H9 (cell line): ENCODE measurements at regions not wholly inside any gene's neighbourhood (a gene's known extent, or its start where the extent isn't known, plus 50 kb on each side); places are given as distances from the start of the nearest gene placed in this dataset.

Source experiments
- DNase-seq: peaks from one replicate; pipeline ENCODE4 v3.0.0-alpha.2; 2017
- H2AFZ ChIP-seq: one replicate; pipeline ENCODE4 v1.6.1; 2013; ENCODE audit warnings: mild to moderate bottlenecking, low read length, control low read depth, moderate library complexity
- H2AK5ac ChIP-seq: 2 replicates; pipeline ENCODE4 v1.6.1; 2013; ENCODE audit warnings: low read length, control low read depth, mixed read lengths; ENCODE audit not compliant: insufficient read length
- H2BK120ac ChIP-seq: one replicate; pipeline ENCODE4 v1.6.1; 2013; ENCODE audit warnings: low read depth, mild to moderate bottlenecking, low read length, control low read depth, inconsistent platforms; ENCODE audit not compliant: poor library complexity, severe bottlenecking
- H2BK12ac ChIP-seq: 2 replicates; pipeline ENCODE4 v1.6.1; 2013; ENCODE audit warnings: low read length, control low read depth, mixed read lengths, low read depth; ENCODE audit not compliant: insufficient read length
- H2BK15ac ChIP-seq: 2 replicates; pipeline ENCODE4 v1.6.1; 2013; ENCODE audit warnings: low read depth, low read length, control low read depth
- H2BK20ac ChIP-seq: one replicate; pipeline ENCODE4 v1.6.1; 2013; ENCODE audit warnings: low read depth, mild to moderate bottlenecking, low read length, control low read depth, inconsistent platforms; ENCODE audit not compliant: poor library complexity, severe bottlenecking
- H2BK5ac ChIP-seq: 2 replicates; pipeline ENCODE4 v1.6.1; 2013; ENCODE audit warnings: low read length, control low read depth, mixed read lengths; ENCODE audit not compliant: insufficient read length
- H3K14ac ChIP-seq: 2 replicates; pipeline ENCODE4 v1.6.1; 2013; ENCODE audit warnings: low read length, control low read depth; ENCODE audit not compliant: insufficient read depth
- H3K18ac ChIP-seq: 2 replicates; pipeline ENCODE4 v1.6.1; 2013; ENCODE audit warnings: low read depth, mild to moderate bottlenecking, mixed read lengths, low read length, control low read depth; ENCODE audit not compliant: insufficient read length
- H3K23ac ChIP-seq: 2 replicates; pipeline ENCODE4 v1.6.1; 2013; ENCODE audit warnings: low read length, control low read depth, mixed read lengths, low read depth; ENCODE audit not compliant: insufficient read length
- H3K23me2 ChIP-seq: 2 replicates; pipeline ENCODE4 v1.6.1; 2013; ENCODE audit warnings: low read depth, mild to moderate bottlenecking, mixed read lengths, low read length, control low read depth; ENCODE audit not compliant: insufficient read length, poor library complexity, severe bottlenecking
- H3K27ac ChIP-seq: 2 replicates; pipeline ENCODE4 v1.5.1; 2013; ENCODE audit warnings: low read length, control low read depth, mixed read lengths, low read depth; ENCODE audit not compliant: insufficient read length
- H3K27me3 ChIP-seq: 2 replicates; pipeline ENCODE4 v1.6.1; 2013; ENCODE audit warnings: low read length, control low read depth, inconsistent platforms; ENCODE audit not compliant: insufficient read depth
- H3K4ac ChIP-seq: 2 replicates; pipeline ENCODE4 v1.6.1; 2013; ENCODE audit warnings: low read depth, mild to moderate bottlenecking, control low read depth, inconsistent platforms, low read length, moderate library complexity
- H3K4me1 ChIP-seq: 2 replicates; pipeline ENCODE4 v1.6.1; 2013; ENCODE audit warnings: low read length, control low read depth, inconsistent platforms; ENCODE audit not compliant: insufficient read depth
- H3K4me2 ChIP-seq: 2 replicates; pipeline ENCODE4 v1.6.1; 2013; ENCODE audit warnings: low read length, control low read depth, mixed read lengths; ENCODE audit not compliant: insufficient read length, insufficient read depth
- H3K56ac ChIP-seq: 2 replicates; pipeline ENCODE4 v1.6.1; 2013; ENCODE audit warnings: low read depth, mild to moderate bottlenecking, mixed read lengths, low read length, control low read depth; ENCODE audit not compliant: insufficient read length
- H3K79me1 ChIP-seq: 2 replicates; pipeline ENCODE4 v1.6.1; 2013; ENCODE audit warnings: low read depth, mild to moderate bottlenecking, moderate library complexity, low read length, control low read depth, inconsistent platforms; ENCODE audit not compliant: insufficient read depth, poor library complexity, severe bottlenecking
- H3K79me2 ChIP-seq: 2 replicates; pipeline ENCODE4 v1.6.1; 2013; ENCODE audit warnings: low read length, control low read depth, inconsistent platforms; ENCODE audit not compliant: insufficient read depth
- H3K9ac ChIP-seq: 2 replicates; pipeline ENCODE4 v1.6.1; 2013; ENCODE audit warnings: low read length, control low read depth, mixed read lengths; ENCODE audit not compliant: insufficient read length; ENCODE audit errors: extremely low read depth
- H3K9me3 ChIP-seq: one replicate; pipeline ENCODE4 v1.6.1; 2013; ENCODE audit warnings: low read depth, low read length, inconsistent platforms; ENCODE audit not compliant: control insufficient read depth
- H3T11ph ChIP-seq: one replicate; pipeline ENCODE4 v1.6.1; 2013; ENCODE audit warnings: mild to moderate bottlenecking, low read length, control low read depth, inconsistent platforms
- H4K20me1 ChIP-seq: one replicate; pipeline ENCODE4 v1.6.1; 2013; ENCODE audit not compliant: control insufficient read depth, insufficient read length, insufficient read depth
- H4K5ac ChIP-seq: 2 replicates; pipeline ENCODE4 v1.6.1; 2013; ENCODE audit warnings: low read depth, mild to moderate bottlenecking, mixed read lengths, low read length, control low read depth; ENCODE audit not compliant: insufficient read length
- H4K8ac ChIP-seq: replicated peaks from 2 replicates; pipeline ENCODE4 v1.6.1; 2013; ENCODE audit warnings: low read length, control low read depth, mixed read lengths, low read depth; ENCODE audit not compliant: insufficient read length
- H4K91ac ChIP-seq: 2 replicates; pipeline ENCODE4 v1.6.1; 2013; ENCODE audit warnings: low read depth, mild to moderate bottlenecking, moderate library complexity, mixed read lengths, low read length, control low read depth; ENCODE audit not compliant: insufficient read length
- H3K27ac Mint-ChIP-seq, 3 experiments: 2 replicates in 2 of 3; 3 replicates in 1 of 3; pipeline ENCODE4 v1.8.0; 2020 to 2021; ENCODE audit warnings: mixed read lengths in 3 of 3, mild to moderate bottlenecking in 1 of 3, moderate library complexity in 1 of 3
- H3K27me3 Mint-ChIP-seq: 2 replicates; pipeline ENCODE4 v1.8.0; 2021; ENCODE audit warnings: low read depth, mild to moderate bottlenecking, moderate library complexity, mixed read lengths
- H3K36me3 Mint-ChIP-seq, 3 experiments: 2 replicates in 2 of 3; 3 replicates in 1 of 3; pipeline ENCODE4 v1.8.0; 2020 to 2021; ENCODE audit warnings: low read depth in 3 of 3, mixed read lengths in 3 of 3; ENCODE audit not compliant: insufficient read depth in 1 of 3
- H3K4me1 Mint-ChIP-seq, 2 experiments: 2 replicates each; pipeline ENCODE4 v1.8.0; 2020; ENCODE audit warnings: mixed read lengths in 2 of 2
- H3K4me3 Mint-ChIP-seq, 2 experiments: 2 replicates in 1 of 2; 3 replicates in 1 of 2; pipeline ENCODE4 v1.8.0; 2020 to 2021; ENCODE audit warnings: mild to moderate bottlenecking in 2 of 2, mixed read lengths in 2 of 2, moderate library complexity in 1 of 2
- H3K9me3 Mint-ChIP-seq, 2 experiments: 2 replicates in 1 of 2; 3 replicates in 1 of 2; pipeline ENCODE4 v1.8.0; 2020; ENCODE audit warnings: mild to moderate bottlenecking in 2 of 2, mixed read lengths in 2 of 2, moderate library complexity in 1 of 2
- CTCF ChIP-seq: fragments of 200-600 bp; sonication (generic); conservative IDR thresholded peaks from 3 replicates; pipeline ENCODE4 v1.8.0; 2021; ENCODE audit warnings: antibody characterized with exemption, mild to moderate bottlenecking
- WGBS: extraction: QIAGEN DNeasy Blood & Tissue Kit; methylation state at CpG from one replicate; pipeline ENCODE4 v1.1.7; 2013; ENCODE audit warnings: missing lambda C conversion rate, low lambda C conversion rate, mixed read lengths; ENCODE audit not compliant: insufficient read length; ENCODE audit errors: extremely low coverage; 5-methylcytosine and 5-hydroxymethylcytosine counted together

GRCh38 chr4:175419236-175419718, 392.8 kb downstream of the GPM6A start:
- Histone ChIP-seq H3K4me1 (no peaks in the 10 kb centered on the region), H3K27me3 (no peaks in the 10 kb centered on the region), H2BK20ac (no peak overlapping the region), H2AK5ac (no peak overlapping the region), H3K27ac (no peak overlapping the region), H2BK15ac (no peak overlapping the region), H3K9me3 (no peaks in the 10 kb centered on the region), H2BK12ac (no peak overlapping the region), H2BK120ac (no peak overlapping the region), H3K79me1 (no peaks in the 10 kb centered on the region), H3K23me2 (no peaks in the 10 kb centered on the region), H3K18ac (no peak overlapping the region), H4K91ac (no peak overlapping the region), H3K79me2 (no peaks in the 10 kb centered on the region), H3K9ac (no peak overlapping the region), H4K8ac (no peak overlapping the region), H3K14ac (no peak overlapping the region), H3T11ph (no peak overlapping the region), H2AFZ (no peak overlapping the region), H4K20me1 (no peaks in the 10 kb centered on the region), H3K23ac (no peak overlapping the region), H3K56ac (no peak overlapping the region), H3K4ac (no peak overlapping the region), H3K4me2 (no peak overlapping the region), H2BK5ac (no peak overlapping the region), H4K5ac (no peak overlapping the region)
- WGBS = no CpG with 5 or more reads among the region's 2 CpGs
- Mint-ChIP-seq H3K4me1 (peaks cover 13 to 19% of the 10 kb centered on the region in 2 experiments), H3K27ac (no peak overlapping the region), H3K36me3 (peaks cover 0 to 9% (median 5%) of the 10 kb centered on the region in 3 experiments; a peak in 5 of 7 replicates), H3K4me3 (no peak overlapping the region), H3K9me3 (peaks cover 4 to 6% of the 10 kb centered on the region in 2 experiments; a peak in 3 of 5 replicates), H3K27me3 (no peaks in the 10 kb centered on the region)
- TF ChIP-seq CTCF = no peak
- DNase-seq = no peak
